GM19043 (cell line): ENCODE measurements at regions not wholly inside any gene's neighbourhood (a gene's known extent, or its start where the extent isn't known, plus 50 kb on each side); places are given as distances from the start of the nearest gene placed in this dataset.
"Not testable (repeated sequence)": the region's sequence is repeated elsewhere in the genome, so short reads cannot be mapped to it uniquely, and the experiment has no call there.

ENCODE experiments used
- ATAC-seq: cut with Tn5 transposase; IDR thresholded peaks from one replicate; pipeline ENCODE4 v1.9.1; 2021; ENCODE audit warnings: low read depth; ENCODE audit not compliant: unreplicated experiment

- ATAC-seq: peak; percentile 84
These were observed 126.8 kb downstream of the ALDH8A1 start for GRCh38 chr6:134822920-134823709.

GRCh38 chr6:134821928-134822864 lies 127.7 kb downstream of the ALDH8A1 start:
- ATAC-seq: no peak

GRCh38 chr6:134821397-134821796 lies 128.5 kb downstream of the ALDH8A1 start:
- ATAC-seq: no peak

- no peak for ATAC-seq
These were observed 129.8 kb downstream of the ALDH8A1 start for GRCh38 chr6:134819863-134820800.

- no peak for ATAC-seq
These were observed 130.7 kb downstream of the ALDH8A1 start for GRCh38 chr6:134819236-134819635.

- no peak for ATAC-seq
These were observed 132.5 kb downstream of the ALDH8A1 start for GRCh38 chr6:134817448-134817847.

GRCh38 chr6:134816780-134817179 lies 133.1 kb downstream of the ALDH8A1 start:
- ATAC-seq: no peak

GRCh38 chr6:134816300-134816699 lies 133.6 kb downstream of the ALDH8A1 start:
- ATAC-seq: no peak

GRCh38 chr6:134814076-134814695 lies 135.7 kb downstream of the ALDH8A1 start:
- no peak for ATAC-seq

GRCh38 chr6:134813146-134813545 lies 136.8 kb downstream of the ALDH8A1 start:
- no peak for ATAC-seq

GRCh38 chr6:134810402-134810801 lies 139.5 kb downstream of the ALDH8A1 start:
- no peak for ATAC-seq

GRCh38 chr6:134809130-134809529 lies 140.8 kb downstream of the ALDH8A1 start:
- no peak for ATAC-seq

GRCh38 chr6:134806180-134806798 lies 143.6 kb downstream of the ALDH8A1 start:
- no peak for ATAC-seq

- no peak for ATAC-seq
These were observed 144.7 kb downstream of the ALDH8A1 start for GRCh38 chr6:134805168-134805567.

- ATAC-seq: not testable (repeated sequence)
These were observed 145.6 kb downstream of the ALDH8A1 start for GRCh38 chr6:134804311-134804710.

GRCh38 chr6:134802426-134803058 lies 147.4 kb downstream of the ALDH8A1 start:
- ATAC-seq: no peak

- ATAC-seq: no peak
These were observed 152.3 kb downstream of the ALDH8A1 start for GRCh38 chr6:134797400-134798113.

- no peak for ATAC-seq
These were observed 154.2 kb downstream of the ALDH8A1 start for GRCh38 chr6:134795691-134796090.
